ENCODE measurements at regions not wholly inside any gene's neighbourhood (a gene's known extent, or its start where the extent isn't known, plus 50 kb on each side); places are given as distances from the start of the nearest gene placed in this dataset.
A peak's percentile ranks its signal among the peaks of the same experiment; 100 is the strongest.

GRCh38 chr2:193528458-193528857, 1333.7 kb upstream of the TMEFF2 start:
- DNase-seq (ENCODE audit: low spot score in 2 of 2) (no peak), ATAC-seq (no peak)
- Mint-ChIP-seq H3K4me1 (no peaks in the 10 kb centered on the region), H3K9me3 (peaks cover 5% of the 10 kb centered on the region), H3K36me3 (no peaks in the 10 kb centered on the region), H3K4me3 (no peak overlapping the region), H3K27ac (no peak overlapping the region)

- no peaks in the 10 kb centered on the region for H3K4me1 Mint-ChIP-seq
- DNase-seq (ENCODE audit: low spot score in 2 of 2) (no peak), ATAC-seq (no peak)
- H3K36me3 Mint-ChIP-seq: no peaks in the 10 kb centered on the region
- H3K9me3 Mint-ChIP-seq: peaks cover 3% of the 10 kb centered on the region
- H3K27ac Mint-ChIP-seq: no peak overlapping the region
- no peak overlapping the region for H3K4me3 Mint-ChIP-seq
Observed at GRCh38 chr2:193527146-193527545, 1332.4 kb upstream of the TMEFF2 start.

- no peak overlapping the region for H3K27ac Mint-ChIP-seq
- DNase-seq (ENCODE audit: low spot score in 2 of 2): no peak
- no peak overlapping the region for H3K4me3 Mint-ChIP-seq
- no peaks in the 10 kb centered on the region for H3K36me3 Mint-ChIP-seq
- no peak for ATAC-seq
- H3K4me1 Mint-ChIP-seq: no peaks in the 10 kb centered on the region
- H3K9me3 Mint-ChIP-seq: peaks cover 3% of the 10 kb centered on the region
Observed at GRCh38 chr2:193523662-193524061, 1328.9 kb upstream of the TMEFF2 start.

GRCh38 chr2:193521523-193521922, 1326.8 kb upstream of the TMEFF2 start:
- DNase-seq (ENCODE audit: low spot score in 2 of 2) (no peak), ATAC-seq (no peak)
- H3K9me3 Mint-ChIP-seq: peaks cover 3% of the 10 kb centered on the region
- peaks cover 4% of the 10 kb centered on the region for H3K36me3 Mint-ChIP-seq
- no peak overlapping the region for H3K4me3 Mint-ChIP-seq
- H3K27ac Mint-ChIP-seq: no peak overlapping the region
- H3K4me1 Mint-ChIP-seq: no peaks in the 10 kb centered on the region

- Mint-ChIP-seq H3K9me3 (peaks cover 3% of the 10 kb centered on the region), H3K36me3 (peaks cover 4% of the 10 kb centered on the region), H3K27ac (no peak overlapping the region), H3K4me3 (no peak overlapping the region), H3K4me1 (no peaks in the 10 kb centered on the region)
- ATAC-seq: no peak
- DNase-seq (ENCODE audit: low spot score in 2 of 2): no peak
Observed at GRCh38 chr2:193520709-193521458, 1326.2 kb upstream of the TMEFF2 start.

GRCh38 chr2:193518041-193518817, 1323.5 kb upstream of the TMEFF2 start:
- peaks cover 4% of the 10 kb centered on the region for H3K36me3 Mint-ChIP-seq
- H3K4me3 Mint-ChIP-seq: no peak overlapping the region
- no peaks in the 10 kb centered on the region for H3K4me1 Mint-ChIP-seq
- H3K9me3 Mint-ChIP-seq: no peaks in the 10 kb centered on the region
- ATAC-seq (no peak), DNase-seq (ENCODE audit: low spot score in 2 of 2) (no peak)
- no peak overlapping the region for H3K27ac Mint-ChIP-seq

- H3K4me3 Mint-ChIP-seq: no peak overlapping the region
- ATAC-seq (no peak), DNase-seq (ENCODE audit: low spot score in 2 of 2) (no peak)
- H3K9me3 Mint-ChIP-seq: no peaks in the 10 kb centered on the region
- H3K4me1 Mint-ChIP-seq: no peaks in the 10 kb centered on the region
- H3K27ac Mint-ChIP-seq: no peak overlapping the region
- peaks cover 4% of the 10 kb centered on the region for H3K36me3 Mint-ChIP-seq
Observed at GRCh38 chr2:193517615-193518014, 1322.9 kb upstream of the TMEFF2 start.

- Mint-ChIP-seq H3K4me1 (no peaks in the 10 kb centered on the region), H3K9me3 (peaks cover 6% of the 10 kb centered on the region), H3K27ac (no peak overlapping the region), H3K4me3 (no peak overlapping the region), H3K36me3 (no peaks in the 10 kb centered on the region)
- no peak for DNase-seq (ENCODE audit: low spot score in 2 of 2)
- ATAC-seq: no peak
Observed at GRCh38 chr2:193506035-193506434, 1311.3 kb upstream of the TMEFF2 start.

GRCh38 chr2:193505620-193506019, 1310.9 kb upstream of the TMEFF2 start:
- H3K27ac Mint-ChIP-seq: no peak overlapping the region
- DNase-seq (ENCODE audit: low spot score in 2 of 2): no peak
- no peaks in the 10 kb centered on the region for H3K36me3 Mint-ChIP-seq
- H3K4me3 Mint-ChIP-seq: no peak overlapping the region
- ATAC-seq: no peak
- no peaks in the 10 kb centered on the region for H3K4me1 Mint-ChIP-seq
- H3K9me3 Mint-ChIP-seq: peaks cover 6% of the 10 kb centered on the region

- Mint-ChIP-seq H3K27ac (no peak overlapping the region), H3K36me3 (no peaks in the 10 kb centered on the region), H3K9me3 (peaks cover 6% of the 10 kb centered on the region), H3K4me3 (no peak overlapping the region), H3K4me1 (no peaks in the 10 kb centered on the region)
- no peak for DNase-seq (ENCODE audit: low spot score in 2 of 2)
- peak; percentile 59 for ATAC-seq
Observed at GRCh38 chr2:193502363-193503035, 1307.8 kb upstream of the TMEFF2 start.

GRCh38 chr2:193496786-193497185, 1302.1 kb upstream of the TMEFF2 start:
- ATAC-seq: no peak
- Mint-ChIP-seq H3K27ac (no peak overlapping the region), H3K4me1 (no peaks in the 10 kb centered on the region), H3K9me3 (peaks cover 2% of the 10 kb centered on the region), H3K4me3 (no peak overlapping the region), H3K36me3 (no peaks in the 10 kb centered on the region)
- no peak for DNase-seq (ENCODE audit: low spot score in 2 of 2)

- Mint-ChIP-seq H3K36me3 (no peaks in the 10 kb centered on the region), H3K4me3 (no peak overlapping the region), H3K4me1 (no peaks in the 10 kb centered on the region), H3K27ac (no peak overlapping the region), H3K9me3 (peaks cover 4% of the 10 kb centered on the region)
- ATAC-seq (no peak), DNase-seq (ENCODE audit: low spot score in 2 of 2) (no peak)
Observed at GRCh38 chr2:193482557-193482956, 1287.8 kb upstream of the TMEFF2 start.

GRCh38 chr2:193480187-193480586, 1285.5 kb upstream of the TMEFF2 start:
- DNase-seq (ENCODE audit: low spot score in 2 of 2) (no peak), ATAC-seq (no peak)
- Mint-ChIP-seq H3K9me3 (peaks cover 4% of the 10 kb centered on the region), H3K4me3 (no peak overlapping the region), H3K27ac (no peak overlapping the region), H3K36me3 (no peaks in the 10 kb centered on the region), H3K4me1 (no peaks in the 10 kb centered on the region)

- H3K27ac Mint-ChIP-seq: no peak overlapping the region
- DNase-seq (ENCODE audit: low spot score in 2 of 2): no peak
- no peak for ATAC-seq
- peaks cover 7% of the 10 kb centered on the region for H3K9me3 Mint-ChIP-seq
- no peaks in the 10 kb centered on the region for H3K4me1 Mint-ChIP-seq
- no peaks in the 10 kb centered on the region for H3K36me3 Mint-ChIP-seq
- H3K4me3 Mint-ChIP-seq: no peak overlapping the region
Observed at GRCh38 chr2:193476171-193476800, 1281.6 kb upstream of the TMEFF2 start.

GRCh38 chr2:193475038-193475437, 1280.3 kb upstream of the TMEFF2 start:
- Mint-ChIP-seq H3K4me1 (no peaks in the 10 kb centered on the region), H3K36me3 (no peaks in the 10 kb centered on the region), H3K27ac (no peak overlapping the region), H3K4me3 (no peak overlapping the region), H3K9me3 (peaks cover 3% of the 10 kb centered on the region)
- no peak for ATAC-seq
- DNase-seq (ENCODE audit: low spot score in 2 of 2): no peak
